NCI-H345 treated with DMSO at 0.1 percent for 48 hours (cell line): ENCODE measurements at regions not wholly inside any gene's neighbourhood (a gene's known extent, or its start where the extent isn't known, plus 50 kb on each side); places are given as distances from the start of the nearest gene placed in this dataset.
"Not testable (repeated sequence)": the region's sequence is repeated elsewhere in the genome, so short reads cannot be mapped to it uniquely, and the experiment has no call there.

ENCODE experiments used
- DNase-seq: peaks from one replicate; lab custom pipeline; 2025; ENCODE audit not compliant: unreplicated experiment; lab: John Stamatoyannopoulos, UW

DNA sequence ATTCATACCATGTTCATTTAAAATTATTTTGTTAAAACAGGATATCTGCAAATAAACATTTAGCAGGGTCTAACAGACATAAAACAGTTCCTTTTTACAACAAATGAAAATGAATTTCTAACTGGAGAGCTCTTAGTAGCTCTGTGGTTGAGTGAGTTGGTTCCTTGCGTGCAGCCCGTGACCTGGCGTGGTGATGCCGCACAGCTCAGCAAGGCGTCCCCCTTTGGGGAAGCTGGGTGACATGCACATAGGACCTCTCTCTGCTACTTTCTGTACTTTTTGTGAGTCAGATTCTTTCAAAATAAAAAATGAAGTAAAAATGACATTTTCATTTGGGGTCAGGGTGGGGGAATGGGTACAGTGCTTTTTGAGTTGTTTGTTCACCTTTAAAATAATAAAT, 75.9 kb downstream of the NPIPB11 start:
- not testable (repeated sequence) for DNase-seq

DNA sequence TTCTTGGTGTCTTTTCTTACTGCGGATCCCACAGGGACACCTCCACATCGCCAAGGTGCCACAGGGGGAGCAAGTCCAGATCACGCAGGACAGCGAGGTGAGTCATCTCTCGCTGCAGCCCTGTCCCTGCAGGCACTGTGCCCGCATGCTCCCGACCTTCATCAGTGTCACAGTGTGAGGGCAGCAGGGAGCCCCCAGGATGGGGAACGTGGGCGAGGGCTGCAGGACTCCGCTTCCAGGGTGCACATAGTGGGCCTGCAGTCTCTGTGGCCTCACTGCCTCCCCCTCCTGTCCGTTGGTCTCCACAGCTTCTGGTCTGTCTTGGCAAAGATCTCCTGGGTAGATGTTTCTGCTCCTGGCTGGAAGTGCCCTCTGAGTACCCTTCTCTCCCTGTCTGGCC, 78.0 kb downstream of the NPIPB11 start:
- DNase-seq, result not testable (repeated sequence)

- not testable (repeated sequence) for DNase-seq
Observed at GRCh38 chr16:29327631-29328408, 78.7 kb downstream of the NPIPB11 start.

DNA sequence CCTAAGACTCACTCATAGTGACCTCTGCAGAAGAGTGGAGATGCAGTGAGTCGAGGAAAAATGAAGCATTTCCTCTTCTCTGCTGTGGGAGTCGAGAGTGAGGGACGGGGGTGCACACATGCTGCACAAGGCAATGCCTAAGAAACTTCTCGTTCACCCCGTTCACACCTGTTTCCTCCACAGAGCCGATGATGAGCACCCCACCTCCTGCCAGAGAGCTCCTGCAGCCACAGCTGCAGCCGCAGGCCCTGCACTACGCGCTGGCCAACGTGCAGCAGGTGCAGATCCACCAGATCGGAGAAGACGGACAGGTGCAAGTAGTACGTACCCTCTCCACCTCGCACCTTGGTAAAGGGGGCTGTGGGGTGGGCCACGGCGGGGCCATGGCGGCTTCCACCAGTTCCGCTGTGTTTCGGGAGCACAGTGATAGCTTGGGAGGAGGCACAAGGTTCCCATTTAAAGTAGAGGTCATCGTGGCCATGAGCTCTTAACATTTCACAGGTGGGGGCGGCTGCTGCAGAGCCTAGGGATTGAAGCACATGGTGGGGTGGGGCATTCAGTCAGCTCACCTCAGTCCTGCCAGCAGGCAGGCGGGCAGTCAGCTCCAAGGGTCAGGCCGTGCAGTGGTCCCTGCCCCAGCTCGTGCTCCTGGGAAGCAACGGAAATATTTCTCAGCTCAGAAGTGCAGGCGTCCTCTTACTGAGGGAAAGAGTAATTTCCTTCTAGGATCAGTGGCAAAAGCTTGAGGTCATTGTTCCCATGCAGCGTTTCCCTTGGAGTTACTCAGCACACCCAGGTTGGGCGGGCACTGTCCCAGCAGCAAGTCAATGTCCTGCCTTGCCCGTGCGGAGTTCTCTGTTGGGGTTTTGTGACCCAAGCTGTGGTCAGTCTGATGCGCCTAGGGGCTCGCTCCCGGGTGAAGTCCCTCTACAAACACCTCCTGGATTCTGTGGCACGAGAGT, 80.1 kb downstream of the NPIPB11 start:
- not testable (repeated sequence) for DNase-seq

DNA sequence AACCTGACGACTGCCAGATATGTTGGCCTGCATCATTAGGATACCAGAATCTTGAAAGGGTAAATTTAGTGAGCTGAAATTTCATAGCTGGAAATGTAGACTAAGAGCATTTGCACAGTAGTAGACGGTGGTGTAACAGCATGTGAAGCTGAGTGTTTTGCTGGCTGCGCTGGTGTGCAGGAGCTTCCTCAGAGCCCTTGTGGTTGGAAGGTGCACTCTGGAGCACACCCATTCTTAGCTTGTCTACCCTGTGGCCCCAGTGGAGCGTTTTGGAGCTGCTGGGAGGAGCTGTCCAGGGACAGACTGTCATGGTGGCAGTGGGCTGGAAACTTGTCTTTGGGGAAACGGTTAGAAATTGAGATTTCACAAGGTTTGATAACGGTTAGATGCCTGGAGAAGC, 82.8 kb downstream of the NPIPB11 start:
- DNase-seq, result not testable (repeated sequence)

- DNase-seq, result no peak
Observed at GRCh38 chr16:29321585-29321984, 84.9 kb downstream of the NPIPB11 start.

GRCh38 chr16:29321000-29321393, 85.5 kb downstream of the NPIPB11 start:
- DNase-seq, result no peak

DNA sequence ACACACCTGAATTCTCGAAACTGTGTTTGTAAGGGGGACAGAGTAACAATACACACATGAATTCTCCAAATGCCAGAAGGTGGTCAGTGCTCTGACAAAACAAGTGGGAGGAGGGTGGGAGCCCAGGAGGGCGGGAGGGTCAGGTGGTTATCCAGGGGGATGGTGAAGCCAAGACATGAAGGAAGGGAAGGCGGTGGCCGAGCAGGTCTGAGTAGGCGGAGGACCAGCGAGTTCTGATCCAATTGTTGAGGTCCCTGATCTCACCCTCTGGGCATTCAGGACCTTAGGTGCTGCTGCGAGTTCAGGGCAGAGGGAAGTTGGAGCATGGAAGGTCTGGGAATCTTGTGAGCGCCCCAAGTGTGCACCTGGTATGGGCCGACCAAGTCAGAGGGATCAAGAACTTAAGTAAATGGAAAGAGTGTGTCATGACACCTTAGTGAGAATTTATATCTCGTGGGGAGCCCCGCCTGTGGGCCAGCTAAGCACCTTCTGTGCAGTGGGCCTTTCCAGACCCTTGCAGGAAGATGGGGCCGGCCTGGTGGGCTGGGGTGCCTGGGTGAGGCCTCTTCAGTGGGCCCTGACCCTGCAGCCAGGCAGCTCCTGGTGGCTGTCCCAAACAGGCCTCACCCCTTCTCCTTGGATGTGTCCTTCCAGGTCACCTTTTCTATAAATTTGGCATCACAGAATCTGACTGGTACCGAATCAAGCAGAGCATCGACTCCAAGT, 86.1 kb downstream of the NPIPB11 start:
- no peak for DNase-seq

GRCh38 chr16:29319726-29320125, 86.8 kb downstream of the NPIPB11 start:
- DNase-seq, result no peak

DNA sequence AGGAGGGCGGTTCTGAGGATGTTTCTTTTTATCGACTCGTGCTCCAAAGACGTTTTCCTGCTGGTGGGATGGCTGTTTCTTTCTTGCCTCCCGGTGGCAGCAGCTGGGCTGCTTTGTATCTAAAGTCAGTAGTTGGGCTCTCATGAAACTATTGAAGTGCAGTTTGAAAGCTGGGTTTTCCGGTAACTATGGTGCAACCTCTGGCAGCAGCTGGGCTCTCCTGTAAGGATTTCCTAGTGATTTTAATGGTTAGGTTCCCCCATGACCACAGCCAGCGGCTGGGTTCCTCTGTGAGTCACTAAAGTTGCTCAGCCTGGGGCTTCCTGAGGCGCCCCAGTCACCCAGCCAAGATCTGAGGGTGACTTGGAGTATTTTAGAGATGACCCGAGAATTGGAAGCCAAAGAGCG, 87.9 kb downstream of the NPIPB11 start:
- not testable (repeated sequence) for DNase-seq

DNA sequence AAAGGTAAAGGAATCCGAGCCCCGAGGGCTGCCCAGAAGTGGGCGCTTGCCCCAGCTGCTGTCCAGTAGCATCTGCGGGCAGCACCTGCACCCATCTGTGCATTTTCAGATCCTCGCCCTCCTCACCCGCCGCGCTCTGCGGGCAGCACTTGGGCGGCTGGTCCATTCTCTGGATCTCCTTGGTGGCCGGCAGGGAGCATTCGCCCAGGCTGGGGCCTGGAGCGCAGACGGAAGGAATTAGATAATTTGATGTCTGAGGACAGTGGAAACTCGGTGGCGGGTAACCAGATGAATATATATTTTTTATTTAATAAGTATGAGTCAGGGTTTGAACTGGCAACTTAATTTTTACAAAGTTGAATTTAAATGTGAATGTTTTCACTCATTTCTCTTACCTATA, 88.5 kb downstream of the NPIPB11 start:
- no peak for DNase-seq

GRCh38 chr16:29317269-29317668, 89.2 kb downstream of the NPIPB11 start:
- no peak for DNase-seq

DNA sequence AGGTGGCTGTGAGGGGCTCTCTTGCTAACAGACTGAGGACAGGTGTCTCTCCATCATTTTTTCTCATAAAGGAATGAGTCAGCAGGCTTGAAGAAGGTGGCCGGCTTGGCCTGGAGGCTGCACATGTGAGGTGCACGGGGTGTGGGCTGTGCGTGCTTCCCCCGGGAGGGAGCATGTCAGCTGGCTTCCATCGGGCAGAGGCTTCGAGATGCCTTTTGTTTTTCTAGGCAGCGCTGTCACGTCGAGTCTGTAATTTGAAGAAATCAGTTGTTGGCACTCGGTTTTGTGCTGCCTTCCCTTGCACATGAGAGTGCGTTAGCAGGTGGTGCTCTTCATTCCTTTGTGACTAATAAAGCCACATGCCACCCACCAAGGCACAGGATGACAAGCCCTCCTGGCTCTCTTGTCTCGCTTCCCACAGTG, 89.7 kb downstream of the NPIPB11 start:
- DNase-seq, result peak; percentile 65

DNA sequence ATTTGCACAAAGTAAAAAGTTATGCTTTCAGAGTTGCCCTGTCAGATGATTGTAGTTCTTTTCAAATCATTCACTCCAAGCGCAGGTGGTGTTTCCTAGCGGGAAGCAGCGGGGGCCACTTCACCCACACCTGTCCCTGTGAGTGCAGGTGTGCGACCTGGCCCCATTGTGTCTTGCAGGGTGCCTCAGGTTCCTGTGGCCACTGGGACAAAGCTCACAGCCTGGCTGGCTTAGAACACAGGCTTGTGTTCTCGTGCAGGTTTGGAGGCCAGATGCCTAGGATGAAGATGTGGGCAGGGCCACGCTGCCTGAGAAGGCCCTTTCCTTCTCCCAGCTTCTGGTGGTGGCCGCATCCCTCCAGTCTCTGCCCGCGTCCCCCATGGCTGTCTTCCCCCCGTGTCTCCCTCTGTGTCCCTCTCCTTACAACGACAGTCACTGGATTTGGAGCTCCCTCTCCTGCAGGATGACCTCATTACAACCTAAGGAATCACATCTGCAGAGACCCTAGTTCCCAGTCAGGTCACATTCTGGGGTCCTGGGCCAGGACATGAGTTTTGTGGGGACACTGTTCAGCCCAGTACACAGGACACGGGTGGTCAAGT, 90.5 kb downstream of the NPIPB11 start:
- peak; percentile 86 for DNase-seq

DNA sequence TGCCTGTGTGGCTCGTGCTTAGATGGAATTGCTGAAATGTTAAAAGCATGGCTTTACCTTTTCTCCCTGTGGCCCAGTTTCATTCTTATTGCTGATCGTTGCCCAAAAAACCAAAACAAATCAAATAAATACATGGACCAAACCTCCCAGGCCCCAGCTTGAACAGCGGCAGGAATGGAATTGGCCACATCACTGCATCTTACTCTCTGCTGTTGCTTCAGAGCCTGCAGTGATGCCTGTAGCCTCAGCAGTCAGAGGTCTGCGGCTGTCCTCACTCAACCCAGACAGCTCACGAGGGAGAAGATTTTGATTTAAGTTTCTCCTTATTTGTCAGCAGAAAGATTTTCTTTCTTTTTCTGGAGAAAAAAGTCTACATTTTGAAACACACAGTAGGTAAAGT, 91.5 kb downstream of the NPIPB11 start:
- no peak for DNase-seq

GRCh38 chr16:29314292-29314934, 92.1 kb downstream of the NPIPB11 start:
- no peak for DNase-seq

DNA sequence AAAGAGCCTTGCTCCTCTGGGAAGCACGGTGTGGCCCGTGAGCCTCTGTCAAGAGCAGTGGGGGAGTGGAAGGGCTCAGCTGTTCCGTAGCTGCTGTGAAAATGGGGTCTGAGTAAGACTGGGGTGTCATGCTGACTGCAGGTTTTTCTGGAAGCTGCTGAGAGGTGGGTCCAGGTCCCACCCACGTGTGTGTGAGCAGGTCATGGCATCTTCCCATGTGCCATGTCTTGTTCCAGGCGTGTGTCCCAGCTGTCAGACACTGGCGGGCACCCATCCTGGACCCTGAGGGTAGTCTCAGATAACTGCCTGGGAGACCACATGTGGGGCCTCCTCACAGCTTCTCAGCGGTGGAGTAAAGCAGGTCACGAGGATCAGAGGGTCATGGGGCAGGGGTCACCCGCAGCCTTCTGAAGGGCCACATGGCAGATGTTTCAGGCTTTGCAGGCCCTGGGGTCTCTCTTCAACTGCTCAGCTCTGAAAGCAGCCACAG, 92.9 kb downstream of the NPIPB11 start:
- no peak for DNase-seq

DNA sequence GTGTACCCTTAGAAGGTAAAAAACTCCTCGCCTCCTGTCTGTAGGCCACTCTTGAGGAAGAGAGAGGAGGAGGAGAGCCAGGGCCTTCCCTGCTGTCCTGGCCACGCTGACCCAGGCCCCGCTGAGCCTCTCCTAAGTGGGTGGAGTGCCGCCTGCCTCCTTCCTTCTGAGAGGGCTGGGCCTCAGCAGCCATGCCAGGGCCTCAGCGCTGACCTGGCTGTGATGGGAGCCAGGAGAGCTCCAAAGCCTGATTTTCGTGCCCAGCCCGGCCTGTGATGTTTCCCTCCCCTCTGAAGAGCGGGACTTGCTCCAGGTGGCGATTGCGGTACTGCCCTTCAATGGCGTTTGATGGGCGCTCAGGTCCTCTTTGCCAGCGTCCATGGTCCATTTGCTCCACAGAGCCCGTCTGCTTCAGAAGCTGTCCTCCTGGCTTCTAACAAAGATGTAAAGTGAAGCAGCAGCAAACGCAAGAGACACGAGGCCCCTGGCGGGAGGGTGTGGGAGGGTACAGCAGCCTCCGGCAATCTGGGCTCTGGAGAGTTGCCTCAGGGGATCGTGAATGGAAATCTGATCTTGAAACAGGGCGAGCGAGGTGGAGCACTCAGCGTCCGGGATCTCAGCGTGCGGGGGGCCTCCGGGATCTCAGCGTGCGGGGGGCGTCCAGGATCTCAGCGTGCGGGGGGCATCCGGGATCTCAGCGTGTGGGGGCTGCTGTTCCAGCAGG, 93.5 kb downstream of the NPIPB11 start:
- DNase-seq, result peak; percentile 73

GRCh38 chr16:29312345-29312675, 94.2 kb downstream of the NPIPB11 start:
- not testable (repeated sequence) for DNase-seq
